GM12891 (cell line): ENCODE measurements at regions not wholly inside any gene's neighbourhood (a gene's known extent, or its start where the extent isn't known, plus 50 kb on each side); places are given as distances from the start of the nearest gene placed in this dataset.

Source experiments
- DNase-seq: peaks from one replicate; pipeline ENCODE4 v3.0.0; 2011; ENCODE audit warnings: low spot score; ENCODE audit not compliant: insufficient read length
- FAIRE-seq: peaks from 2 replicates; lab custom pipeline; 2011; peaks lifted over from hg19 to GRCh38; lab: Jason Lieb, UNC
- PAX5 ChIP-seq: IDR thresholded peaks from 2 replicates; pipeline ENCODE4 v1.6.1; 2011; ENCODE audit warnings: low read length, moderate library complexity, mild to moderate bottlenecking; ENCODE audit not compliant: insufficient read depth, severe bottlenecking
- POLR2A ChIP-seq: IDR thresholded peaks from 2 replicates; pipeline ENCODE4 v1.6.1; 2011; ENCODE audit warnings: low read depth, low read length, control low read depth
- POLR2AphosphoS5 ChIP-seq: IDR thresholded peaks from 2 replicates; pipeline ENCODE4 v1.6.1; 2011; ENCODE audit warnings: low read depth, low read length, control low read depth
- POU2F2 ChIP-seq: IDR thresholded peaks from 2 replicates; pipeline ENCODE4 v1.6.1; 2011; ENCODE audit warnings: low read depth, mild to moderate bottlenecking, control low read depth, low read length, moderate library complexity
- SPI1 ChIP-seq: IDR thresholded peaks from 2 replicates; pipeline ENCODE4 v1.6.1; 2011; ENCODE audit warnings: low read depth, low read length, control low read depth
- TAF1 ChIP-seq: IDR thresholded peaks from 2 replicates; pipeline ENCODE4 v1.6.1; 2011; ENCODE audit warnings: low read depth, low read length, control low read depth

DNA sequence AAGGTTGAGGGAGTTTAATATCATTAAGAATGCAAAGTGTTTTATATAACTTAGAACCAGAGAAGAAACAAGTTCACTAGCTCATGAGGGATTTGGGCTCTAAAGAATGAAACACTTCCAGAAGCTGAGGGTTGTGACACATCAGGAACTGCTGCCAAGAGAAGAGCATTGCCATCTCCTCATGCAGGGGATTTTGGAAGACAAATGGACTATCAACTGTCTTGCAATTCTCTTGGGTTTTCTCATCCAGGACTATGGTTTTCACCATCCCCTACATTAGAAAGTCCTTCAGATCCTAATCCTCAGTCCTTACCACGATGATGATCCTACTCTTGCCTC is 59.7 kb upstream of the KL start:
- no peak for DNase-seq
- TF ChIP-seq POLR2A (no peak), SPI1 (no peak), POLR2AphosphoS5 (no peak), PAX5 (no peak), TAF1 (no peak), POU2F2 (no peak)
- FAIRE-seq, result no peak

- TF ChIP-seq POU2F2, result no peak
- no peak for TF ChIP-seq POLR2A
- no peak for TF ChIP-seq PAX5
- TF ChIP-seq TAF1, result no peak
- TF ChIP-seq POLR2AphosphoS5, result no peak
- TF ChIP-seq SPI1, result no peak
- FAIRE-seq (no peak), DNase-seq (no peak)
Observed at GRCh38 chr13:32960626-32961025, 55.6 kb upstream of the KL start.

- FAIRE-seq, result no peak
Observed at GRCh38 chr13:32961724-32962123, 54.5 kb upstream of the KL start.

GRCh38 chr13:32962342-32962741 is 53.9 kb upstream of the KL start:
- TF ChIP-seq POLR2A, result no peak
- no peak for TF ChIP-seq TAF1
- no peak for TF ChIP-seq PAX5
- TF ChIP-seq POU2F2, result no peak
- TF ChIP-seq SPI1, result no peak
- TF ChIP-seq POLR2AphosphoS5, result no peak
- FAIRE-seq (no peak), DNase-seq (no peak)

More at GRCh38 chr13:32961724-32962123, 54.5 kb upstream of the KL start:
- TF ChIP-seq PAX5 (no peak), TAF1 (no peak), POU2F2 (no peak), POLR2AphosphoS5 (no peak), POLR2A (no peak), SPI1 (no peak)
- no peak for DNase-seq

- no peak for DNase-seq
- TF ChIP-seq SPI1 (no peak), TAF1 (no peak), POU2F2 (no peak), POLR2A (no peak), POLR2AphosphoS5 (no peak), PAX5 (no peak)
- no peak for FAIRE-seq
Observed at GRCh38 chr13:32964987-32965386, 51.2 kb upstream of the KL start.
